ENCODE measurements at regions not wholly inside any gene's neighbourhood (a gene's known extent, or its start where the extent isn't known, plus 50 kb on each side); places are given as distances from the start of the nearest gene placed in this dataset.

DNA sequence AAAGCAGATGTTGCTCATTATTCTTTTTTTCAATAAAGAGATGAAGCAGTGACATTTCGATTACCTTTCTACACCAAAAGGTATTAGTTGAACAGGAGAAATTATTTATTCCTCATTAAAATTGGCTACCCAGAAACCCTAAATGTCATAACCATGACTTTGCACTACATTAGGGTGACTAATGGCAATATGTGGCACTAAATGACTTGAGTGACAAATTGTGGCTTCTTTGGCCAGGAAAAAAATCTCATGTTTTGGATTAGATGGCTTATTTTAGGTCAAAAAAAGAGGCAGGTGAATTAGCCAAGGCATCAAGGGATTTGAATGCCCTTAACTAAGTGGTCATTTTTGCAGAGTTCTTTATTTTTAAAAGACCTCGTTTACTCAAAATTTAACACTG is 353.9 kb downstream of the NDFIP2 start:
- DNase-seq (ENCODE audit: low read depth in 3 of 3, low spot score in 1 of 3) = no peak

DNA sequence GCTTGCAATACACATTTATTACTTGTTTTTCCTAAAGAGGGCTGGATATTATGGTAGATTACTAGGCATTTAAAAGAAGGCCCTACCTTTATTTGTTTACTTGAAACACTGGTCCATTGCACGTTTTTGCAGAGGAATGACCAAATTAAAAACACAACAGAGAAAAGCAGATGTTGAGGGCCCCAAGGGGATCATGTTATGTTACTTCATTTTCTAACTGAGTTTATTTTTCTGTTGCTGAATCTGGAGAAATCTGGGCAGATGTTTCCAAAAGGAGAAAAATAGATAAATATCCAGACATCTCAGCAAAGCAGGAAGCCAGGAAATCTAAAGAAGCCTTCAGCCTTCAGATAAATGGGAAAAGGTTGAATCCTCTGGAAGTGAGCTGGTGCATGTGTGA is 353.0 kb downstream of the NDFIP2 start:
- DNase-seq (ENCODE audit: low read depth in 3 of 3, low spot score in 1 of 3) = no peak

DNA sequence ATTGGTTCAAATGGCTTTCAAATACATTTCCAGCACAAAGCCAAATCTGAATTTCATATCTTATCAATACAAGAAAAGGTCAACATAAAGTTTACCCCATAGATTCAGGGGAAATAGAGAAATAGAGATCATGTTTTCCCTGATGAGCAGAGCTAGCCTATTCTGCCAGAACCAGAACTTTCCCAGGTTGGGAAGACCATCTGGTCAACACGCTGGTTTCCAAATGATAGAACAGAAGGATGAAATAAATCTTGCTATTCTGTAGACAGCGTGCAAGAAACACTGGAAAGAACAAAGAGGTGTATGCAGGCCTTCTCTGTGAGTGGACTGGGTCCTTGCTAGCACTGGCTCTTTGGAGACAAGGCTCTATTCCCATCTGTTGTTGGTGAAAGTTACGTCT is 350.6 kb downstream of the NDFIP2 start:
- no peak for DNase-seq (ENCODE audit: low read depth in 3 of 3, low spot score in 1 of 3)

DNA sequence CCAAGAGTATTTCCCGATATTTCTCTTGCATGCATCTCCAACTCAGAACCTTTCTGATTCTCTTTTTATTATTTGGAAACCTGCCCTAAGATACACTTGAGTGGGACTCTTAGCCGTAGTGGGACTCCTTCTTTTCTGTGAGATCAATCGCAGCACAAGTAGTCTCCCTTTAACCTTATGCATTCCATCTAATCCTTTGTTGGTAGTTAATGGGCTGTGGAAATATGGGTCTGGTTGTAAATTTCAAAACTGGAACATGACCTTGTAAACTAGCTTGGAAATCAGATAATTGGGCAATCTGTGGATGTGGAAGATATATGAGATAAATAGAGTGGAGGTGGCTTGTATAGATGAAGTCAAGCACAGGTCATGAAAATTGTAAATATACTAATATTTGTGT is 350.0 kb downstream of the NDFIP2 start:
- DNase-seq (ENCODE audit: low read depth in 3 of 3, low spot score in 1 of 3) = no peak

DNA sequence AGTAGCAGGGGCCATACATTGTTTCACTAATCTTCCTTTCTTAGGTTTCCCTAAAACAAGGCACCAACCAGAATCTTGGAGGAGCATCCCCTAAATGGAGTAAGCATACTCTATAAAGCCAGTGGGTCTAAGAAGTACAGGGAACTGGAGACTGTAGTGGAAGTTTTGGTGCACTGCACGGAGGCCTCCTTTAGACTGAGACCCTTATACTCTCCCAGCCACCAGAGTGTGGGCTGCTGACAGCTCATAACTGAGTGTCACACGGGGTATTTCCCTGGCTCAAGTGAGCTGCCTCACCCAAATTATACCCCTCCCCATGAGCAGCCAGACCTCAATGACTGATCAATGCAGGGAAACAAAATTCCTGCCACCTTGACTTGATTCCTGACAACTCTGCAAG is 349.5 kb downstream of the NDFIP2 start:
- DNase-seq (ENCODE audit: low read depth in 3 of 3, low spot score in 1 of 3) = no peak

DNA sequence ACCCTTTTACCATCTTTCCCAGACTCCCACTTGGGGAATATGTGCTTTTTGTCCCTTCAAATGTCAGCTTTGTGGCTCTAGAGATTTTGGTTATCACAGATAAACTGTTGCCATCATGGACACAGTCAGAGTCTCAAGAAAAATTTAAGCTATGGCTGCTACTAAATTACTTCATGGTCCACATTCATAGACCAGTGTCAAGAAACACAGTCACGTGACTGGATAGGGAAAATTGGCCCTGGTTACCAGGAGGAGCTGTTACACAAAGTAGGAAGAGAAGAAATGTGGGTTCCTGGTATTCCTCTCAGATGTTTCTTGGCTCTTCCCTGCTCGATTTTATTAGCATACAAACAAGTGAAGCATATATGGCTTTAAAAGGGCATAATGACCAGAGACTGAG is 348.9 kb downstream of the NDFIP2 start:
- DNase-seq (ENCODE audit: low read depth in 3 of 3, low spot score in 1 of 3) = no peak

DNA sequence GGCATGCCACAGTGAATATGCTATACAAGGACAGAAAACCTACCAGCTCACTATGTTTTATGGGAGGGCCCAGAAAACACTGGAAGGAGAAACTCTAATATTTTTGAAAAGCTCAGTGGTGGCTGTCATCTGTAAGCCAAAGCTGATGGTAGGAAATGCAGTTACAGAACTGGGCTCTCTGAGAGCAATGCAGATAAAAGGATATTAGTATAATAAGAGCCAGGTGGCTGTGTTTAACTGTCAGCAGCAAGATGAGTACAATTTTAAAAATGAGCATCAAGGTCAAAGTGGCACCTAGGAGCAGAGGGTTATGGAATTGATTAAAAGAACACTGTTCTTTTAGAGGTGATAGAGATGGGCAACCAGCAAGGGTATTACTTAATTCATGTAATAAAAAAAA is 345.0 kb downstream of the NDFIP2 start:
- no peak for DNase-seq (ENCODE audit: low read depth in 3 of 3, low spot score in 1 of 3)

DNA sequence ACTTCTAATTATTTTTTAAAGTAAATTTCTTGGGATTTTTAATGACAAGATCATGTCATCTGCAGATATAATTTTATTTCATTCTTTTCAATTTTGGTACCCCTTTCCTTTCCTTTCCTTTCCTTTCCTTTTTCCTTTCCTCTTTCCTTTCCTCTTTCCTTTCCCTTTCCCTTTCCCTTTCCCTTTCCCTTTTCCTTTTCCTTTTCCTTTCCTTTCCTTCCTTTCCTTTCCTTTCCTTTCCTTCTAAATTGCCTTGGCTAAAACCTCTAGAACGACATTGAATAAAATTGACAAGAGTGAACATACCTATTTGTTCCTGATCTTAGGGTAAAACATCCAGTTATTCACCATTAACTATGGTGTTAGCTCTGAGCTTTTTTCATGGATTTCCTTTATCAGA is 334.1 kb downstream of the NDFIP2 start:
- DNase-seq (ENCODE audit: low read depth in 3 of 3, low spot score in 1 of 3) = no peak

DNA sequence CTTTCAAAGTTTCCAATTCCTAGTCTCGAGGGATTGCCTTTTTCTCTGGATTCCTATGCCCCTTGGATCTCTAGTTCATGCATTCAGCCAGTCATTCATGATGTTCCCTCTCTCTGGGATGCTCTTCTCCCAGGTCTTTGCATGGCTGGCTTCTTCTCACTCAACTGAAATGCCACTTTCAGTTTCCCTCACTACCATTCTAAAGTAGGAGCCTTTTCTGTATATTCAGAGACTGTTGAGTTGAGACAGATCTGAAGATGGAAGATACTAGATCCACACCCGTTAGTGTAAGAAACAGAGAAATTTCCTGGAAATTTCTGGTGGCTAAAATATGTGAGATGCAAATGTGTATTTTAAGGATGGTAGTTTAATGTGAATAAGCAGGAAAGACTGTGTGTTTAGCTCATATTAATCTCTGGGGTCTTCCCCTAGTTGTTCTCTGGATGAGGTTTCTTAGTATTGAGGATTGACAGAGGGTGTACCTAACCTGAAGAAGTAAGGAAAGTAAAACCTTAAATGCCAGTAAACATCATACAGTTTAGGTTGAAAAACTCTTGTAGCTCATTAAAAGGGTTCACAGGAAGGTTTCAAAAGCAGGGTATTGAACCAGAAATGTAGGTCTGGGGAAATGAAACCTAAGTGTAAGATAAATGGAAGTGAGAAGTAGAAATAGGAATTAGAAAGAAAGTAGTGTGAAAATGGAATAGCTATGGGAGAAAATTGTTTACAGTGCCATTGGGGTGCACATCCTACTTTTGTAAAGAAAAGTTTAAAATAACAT is 331.3 kb downstream of the NDFIP2 start:
- DNase-seq (ENCODE audit: low read depth in 3 of 3, low spot score in 1 of 3) = no peak

DNA sequence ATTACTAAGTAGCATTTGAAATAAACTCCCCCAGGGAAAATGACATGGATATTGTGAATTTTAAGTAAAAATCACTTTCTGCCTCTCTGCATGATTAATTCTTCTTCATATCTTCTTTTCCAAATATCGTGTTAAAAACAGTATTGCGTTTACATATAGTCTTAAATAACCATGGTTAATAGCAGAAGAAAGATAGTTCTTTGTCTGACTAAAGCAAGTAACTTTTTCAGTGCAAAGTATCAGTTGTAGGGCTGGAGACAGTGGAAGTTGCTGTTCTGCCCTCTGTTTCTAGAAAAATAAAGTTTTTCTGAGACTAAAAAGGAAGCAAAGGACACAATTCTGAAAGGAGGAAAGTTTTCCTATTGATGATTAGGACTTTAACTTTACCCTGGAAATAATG is 330.2 kb downstream of the NDFIP2 start:
- no peak for DNase-seq (ENCODE audit: low read depth in 3 of 3, low spot score in 1 of 3)

DNA sequence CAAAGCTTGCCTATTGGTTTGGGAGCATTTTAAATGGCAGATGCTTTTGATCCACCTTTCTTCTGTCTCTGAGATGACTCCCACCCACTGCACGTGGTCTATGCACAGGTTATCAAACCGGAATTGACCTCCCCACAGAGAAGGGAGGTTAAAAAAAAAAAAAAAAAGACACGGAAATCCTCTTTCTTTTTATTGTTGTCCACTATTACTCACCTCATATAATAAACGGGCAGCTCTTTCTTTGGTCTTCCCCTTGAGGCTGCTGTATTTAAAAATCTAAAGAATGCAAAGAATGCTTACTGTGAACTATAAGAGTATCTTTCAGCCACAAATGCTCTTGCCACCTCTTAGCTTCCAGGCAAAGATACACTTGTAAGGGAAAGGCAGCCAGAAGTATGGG is 329.7 kb downstream of the NDFIP2 start:
- no peak for DNase-seq (ENCODE audit: low read depth in 3 of 3, low spot score in 1 of 3)

DNA sequence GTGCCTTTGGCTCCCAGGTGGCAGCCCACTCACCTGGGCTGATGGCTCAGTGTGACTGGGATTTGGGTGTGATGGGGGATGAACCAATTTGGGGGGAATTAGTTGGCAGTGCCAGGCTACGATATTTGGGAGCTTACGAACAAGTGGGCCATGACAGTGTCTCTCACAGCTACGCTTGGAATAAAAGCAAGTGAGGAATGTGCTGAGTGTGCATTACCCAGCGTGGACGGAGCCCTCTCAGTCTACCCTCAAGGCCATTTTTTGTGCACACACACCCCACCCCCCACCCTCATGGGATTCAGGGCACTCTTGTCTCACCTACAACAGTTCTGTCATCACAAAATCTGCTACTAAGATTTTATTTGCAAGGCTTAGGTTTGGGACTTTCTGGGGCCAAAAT is 329.1 kb downstream of the NDFIP2 start:
- DNase-seq (ENCODE audit: low read depth in 3 of 3, low spot score in 1 of 3) = no peak

DNA sequence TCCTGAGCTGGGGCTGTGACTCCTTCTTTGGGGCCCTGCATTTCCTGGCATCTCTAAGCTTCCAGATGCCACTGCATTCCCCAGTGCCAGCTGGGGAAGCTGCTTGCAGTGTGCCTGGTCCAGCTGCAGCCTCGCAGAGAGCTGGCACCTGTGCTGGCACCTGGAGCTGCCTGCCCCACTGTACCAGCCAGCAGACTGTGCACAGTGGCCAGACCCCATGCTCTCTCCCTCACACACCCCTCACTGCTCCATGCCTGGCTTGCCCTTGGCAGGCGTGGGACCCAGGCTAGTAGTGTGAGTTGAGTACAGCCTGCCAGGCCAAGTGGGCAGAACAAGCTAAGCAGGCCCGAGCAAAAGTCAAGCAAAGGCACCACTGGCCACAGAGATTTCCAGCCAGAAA is 327.5 kb downstream of the NDFIP2 start:
- DNase-seq (ENCODE audit: low read depth in 3 of 3, low spot score in 1 of 3) = no peak

DNA sequence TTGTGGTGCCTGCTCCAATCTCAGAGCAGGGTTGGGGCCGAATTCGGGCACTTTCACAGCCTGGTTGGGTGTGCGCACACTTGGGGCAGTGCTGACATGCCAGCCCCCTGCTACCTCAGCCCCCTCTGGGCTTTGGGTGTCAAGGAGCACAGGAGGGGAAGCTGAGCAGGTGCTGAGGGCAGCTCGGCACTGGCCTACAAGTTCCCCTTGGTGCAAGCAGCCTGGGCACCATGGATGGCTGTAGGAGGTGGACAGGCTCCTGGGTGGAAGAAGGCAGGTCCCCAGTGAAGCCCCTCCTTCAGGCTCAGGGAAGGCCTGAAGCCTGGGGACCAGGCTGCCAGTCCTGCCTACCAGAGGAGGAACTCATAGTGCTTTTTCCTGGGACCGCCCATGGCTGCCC is 326.6 kb downstream of the NDFIP2 start:
- DNase-seq (ENCODE audit: low read depth in 3 of 3, low spot score in 1 of 3) = no peak

DNA sequence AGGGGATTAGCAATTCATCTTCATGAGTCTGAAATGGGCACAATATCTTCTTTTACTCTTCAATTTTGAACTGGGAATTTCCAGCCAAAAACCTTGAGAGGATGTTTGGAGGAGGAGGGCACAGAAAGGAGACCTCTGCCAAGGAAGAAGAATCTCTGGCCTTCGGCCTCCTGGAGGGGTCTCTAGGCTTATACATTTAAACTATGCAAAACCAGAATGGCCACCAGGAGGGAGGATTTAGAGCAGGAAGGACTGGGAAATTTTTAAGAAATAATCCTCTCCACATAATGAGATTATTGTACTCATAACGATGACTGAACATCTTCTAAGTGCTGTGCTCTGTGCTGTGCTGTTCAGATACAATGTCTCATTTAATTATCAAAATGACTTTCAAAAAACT is 325.9 kb downstream of the NDFIP2 start:
- DNase-seq (ENCODE audit: low read depth in 3 of 3, low spot score in 1 of 3) = no peak

DNA sequence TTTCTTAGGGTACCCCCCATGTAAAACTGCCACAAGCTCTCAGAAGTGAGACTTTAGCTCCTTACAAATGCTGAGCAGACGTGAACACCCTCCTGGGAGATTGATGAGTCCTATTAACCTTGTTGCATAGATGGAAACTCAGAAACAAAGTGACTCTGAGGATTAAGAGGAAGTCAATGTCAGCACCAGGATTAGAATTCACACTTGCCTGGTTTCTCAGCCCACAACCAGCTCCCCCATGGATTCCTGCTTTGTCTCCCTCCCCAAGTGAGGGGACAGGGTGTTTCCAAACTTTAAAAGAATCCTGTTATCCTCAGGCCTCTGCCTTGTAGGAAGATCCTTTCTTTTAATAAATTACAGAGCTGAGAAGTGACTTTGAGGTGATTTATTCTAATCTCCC is 324.4 kb downstream of the NDFIP2 start:
- no peak for DNase-seq (ENCODE audit: low read depth in 3 of 3, low spot score in 1 of 3)

DNA sequence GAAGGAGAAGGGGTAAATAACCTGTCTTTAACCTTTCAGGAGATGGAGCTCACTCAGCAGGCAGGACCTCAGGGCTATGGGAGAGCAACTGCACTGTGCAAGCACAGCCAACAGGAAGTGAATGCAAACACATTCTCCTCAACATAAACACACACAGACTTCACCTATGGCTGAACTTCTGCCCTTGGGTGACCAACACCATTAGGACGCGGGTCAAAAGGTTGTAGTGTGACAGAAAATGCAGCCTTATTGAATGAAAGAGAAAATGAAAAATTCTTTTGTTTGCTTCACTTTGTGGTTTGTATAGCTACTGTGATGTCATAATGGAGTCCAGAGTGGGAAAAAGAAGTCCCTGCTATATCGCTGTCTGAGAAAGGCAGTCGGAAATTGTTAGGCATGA is 323.0 kb downstream of the NDFIP2 start:
- no peak for DNase-seq (ENCODE audit: low read depth in 3 of 3, low spot score in 1 of 3)

DNA sequence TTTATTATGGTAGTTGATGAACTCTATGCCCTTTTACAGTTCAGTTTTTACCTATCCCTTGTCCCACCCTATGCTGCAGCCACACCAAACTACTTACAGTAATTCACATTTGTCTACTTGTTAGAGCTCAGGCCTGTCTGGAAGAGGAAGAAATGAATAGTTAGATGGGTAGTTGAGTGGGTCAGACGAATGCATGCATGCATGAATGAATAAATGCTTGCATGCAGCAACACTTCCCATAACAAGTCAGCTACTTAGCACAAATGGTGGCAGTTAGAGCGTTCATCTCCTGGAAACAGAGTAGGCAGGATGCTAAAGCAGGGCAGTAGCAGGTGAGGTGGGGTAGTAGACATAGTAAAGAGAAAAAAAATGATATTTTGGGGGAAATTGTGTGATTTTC is 322.3 kb downstream of the NDFIP2 start:
- DNase-seq (ENCODE audit: low read depth in 3 of 3, low spot score in 1 of 3) = no peak

DNA sequence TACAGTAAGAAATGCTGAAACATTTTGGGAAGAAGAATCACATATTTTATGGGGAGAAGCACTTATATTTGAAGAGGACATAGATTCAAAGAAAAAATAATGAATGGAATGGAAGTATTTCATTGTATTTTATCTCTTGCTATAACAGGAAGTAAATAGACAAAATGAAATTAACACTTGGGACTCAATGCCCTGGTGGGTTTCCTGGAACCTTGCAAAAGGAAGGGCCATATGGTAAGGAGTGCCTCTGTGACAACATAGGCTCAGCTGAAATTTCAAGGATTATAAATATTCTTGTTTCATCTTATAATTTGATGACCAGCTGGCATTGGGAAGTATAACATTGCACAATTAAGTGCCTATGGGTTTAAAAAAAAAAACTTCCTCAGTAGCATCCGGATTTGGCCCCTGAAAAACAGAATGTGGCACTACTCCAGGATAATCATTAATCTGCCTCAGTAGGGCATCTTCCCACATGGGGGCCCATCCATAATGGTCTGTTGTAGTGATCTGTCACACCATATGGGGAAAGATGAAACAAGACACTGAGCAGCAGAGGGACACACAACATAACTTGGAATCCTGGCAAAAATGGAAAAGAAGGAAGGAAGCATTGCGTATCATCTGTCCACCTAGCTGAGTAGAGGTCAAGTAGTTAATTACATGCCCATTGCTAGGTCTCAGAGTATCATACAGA is 321.6 kb downstream of the NDFIP2 start:
- no peak for DNase-seq (ENCODE audit: low read depth in 3 of 3, low spot score in 1 of 3)

DNA sequence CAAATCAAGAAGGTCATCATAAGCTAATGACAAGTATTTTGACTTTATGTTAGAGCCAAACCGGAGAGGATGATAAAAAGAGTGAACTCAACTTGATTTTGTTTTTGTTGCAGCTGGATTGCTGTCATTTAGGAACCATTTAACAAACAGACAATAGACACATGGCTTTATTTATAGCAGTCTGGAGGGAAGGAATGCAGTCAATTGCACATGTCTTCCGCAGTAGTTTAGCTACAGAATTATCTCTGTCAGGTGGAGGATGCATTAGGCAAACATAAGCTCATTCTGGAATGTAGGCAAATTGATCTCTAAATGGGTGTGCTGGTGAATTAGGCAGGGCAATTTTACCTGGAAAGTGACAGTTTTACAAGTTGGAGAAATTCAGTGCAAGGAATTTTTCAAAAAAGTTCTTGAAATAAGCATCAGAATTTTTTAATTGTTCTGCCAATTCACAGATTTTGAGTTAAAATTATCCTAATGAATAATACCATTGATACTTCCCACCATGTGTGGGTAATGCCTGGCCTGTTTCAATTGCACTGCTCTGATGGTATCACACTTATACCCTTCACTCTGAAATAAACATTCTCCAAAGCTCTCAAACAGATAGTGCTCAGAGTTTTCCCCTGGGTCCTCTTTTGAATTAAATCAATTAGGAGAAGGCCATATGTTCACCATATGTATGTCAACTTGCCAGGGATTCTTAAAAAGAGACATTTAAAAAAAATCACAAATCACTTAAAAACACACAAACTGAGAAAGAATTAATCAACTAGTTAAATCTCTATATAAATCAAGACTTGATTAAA is 318.3 kb downstream of the NDFIP2 start:
- DNase-seq (ENCODE audit: low read depth in 3 of 3, low spot score in 1 of 3) = no peak

DNA sequence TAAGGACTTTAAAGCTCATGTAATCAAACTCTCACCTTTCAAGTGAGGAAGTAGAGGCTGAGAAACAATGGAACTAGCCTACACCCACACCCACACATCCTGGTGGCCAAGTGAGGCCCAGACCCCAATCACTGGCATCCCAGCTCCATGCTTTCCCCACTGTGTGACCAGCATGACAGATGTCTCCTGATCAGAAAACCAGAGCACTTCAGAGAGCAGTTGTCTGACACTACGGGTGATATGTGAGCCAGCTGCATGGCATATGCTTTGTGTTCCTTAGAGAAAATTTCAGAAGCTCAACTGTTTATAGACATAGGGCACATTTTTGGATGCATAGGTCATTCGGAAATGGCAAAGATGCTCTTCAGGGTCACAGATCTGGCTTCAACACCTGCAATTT is 315.2 kb downstream of the NDFIP2 start:
- no peak for DNase-seq (ENCODE audit: low read depth in 3 of 3, low spot score in 1 of 3)

DNA sequence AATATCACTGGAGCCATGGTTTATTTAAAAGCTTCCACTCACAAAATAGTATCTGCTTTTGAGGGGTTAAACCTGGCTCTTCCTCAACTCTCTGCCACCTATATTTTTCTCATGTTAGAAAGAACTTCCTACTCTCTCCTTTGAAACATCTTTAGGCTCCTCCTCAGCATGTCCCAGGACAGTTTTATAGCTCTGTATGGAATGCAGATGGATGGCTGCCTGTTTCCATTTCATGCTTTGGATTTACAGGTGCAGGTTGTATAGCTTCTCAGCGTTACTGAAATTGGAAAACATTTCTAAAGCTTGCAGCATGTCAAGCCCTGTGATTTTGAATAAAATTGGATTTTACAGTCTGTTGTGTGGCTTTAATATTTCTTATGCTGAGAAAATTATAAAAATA is 314.0 kb downstream of the NDFIP2 start:
- DNase-seq (ENCODE audit: low read depth in 3 of 3, low spot score in 1 of 3) = no peak

Data from stimulated activated CD4-positive, alpha-beta T cell treated with anti-CD3 and anti-CD28 coated beads, TNF-alpha, amount 100 ng/mL, for 1 hour (primary cell).